ENCODE measurements at regions not wholly inside any gene's neighbourhood (a gene's known extent, or its start where the extent isn't known, plus 50 kb on each side); places are given as distances from the start of the nearest gene placed in this dataset.
A peak's percentile ranks its signal among the peaks of the same experiment; 100 is the strongest.
"Not testable (repeated sequence)": the region's sequence is repeated elsewhere in the genome, so short reads cannot be mapped to it uniquely, and the experiment has no call there.

- FAIRE-seq: not testable (repeated sequence)
These were observed 358.9 kb downstream of the ADAMTS20 start for GRCh38 chr12:43193096-43193495.

GRCh38 chr12:43192442-43192841, 359.6 kb downstream of the ADAMTS20 start:
- not testable (repeated sequence) for FAIRE-seq; DNase-seq (ENCODE audit: insufficient read length, low spot score)

More at GRCh38 chr12:43193096-43193495, 358.9 kb downstream of the ADAMTS20 start:
- DNase-seq (ENCODE audit: insufficient read length, low spot score): not testable (repeated sequence)

DNA sequence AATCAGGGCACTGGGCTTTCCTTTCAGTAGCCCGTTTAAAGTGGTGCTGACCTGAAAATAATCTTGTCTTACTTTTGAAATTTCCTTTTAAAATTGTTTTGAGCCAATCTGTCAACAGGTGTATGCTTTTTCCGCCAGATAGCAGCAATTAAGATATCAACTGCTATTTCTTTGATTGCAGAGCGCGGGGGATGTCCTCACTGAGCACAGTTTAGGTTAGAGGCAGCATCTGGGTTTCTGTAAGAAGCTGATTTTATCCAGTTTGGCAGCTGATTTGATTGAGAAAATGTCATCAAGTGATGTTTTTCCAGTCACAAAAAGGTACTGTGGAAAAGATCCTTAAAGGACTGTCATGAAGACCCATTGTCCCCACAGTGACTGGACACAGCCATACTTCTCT, 371.8 kb downstream of the ADAMTS20 start:
- no peak for FAIRE-seq
- no peak for DNase-seq (ENCODE audit: insufficient read length, low spot score)

DNA sequence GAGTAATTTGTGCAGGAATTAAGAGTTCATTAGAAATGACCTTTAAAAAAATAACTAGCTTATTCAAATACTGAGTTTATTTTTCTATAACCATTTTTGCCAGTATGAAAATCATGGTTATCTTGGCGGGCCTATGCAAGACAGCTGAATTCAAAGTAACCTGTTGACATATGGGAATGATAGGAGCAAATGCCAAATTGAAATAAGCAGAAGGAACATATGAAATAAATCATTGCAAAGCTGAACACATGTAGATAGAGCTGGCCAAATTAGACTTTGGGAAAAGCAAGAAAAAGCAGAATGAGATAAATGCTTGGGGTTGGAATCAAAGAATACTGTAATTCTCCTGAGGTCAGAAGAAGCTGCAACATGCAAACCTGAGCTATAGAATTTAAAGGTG, 372.5 kb downstream of the ADAMTS20 start:
- no peak for FAIRE-seq

GRCh38 chr12:43177276-43177675, 374.7 kb downstream of the ADAMTS20 start:
- DNase-seq (ENCODE audit: insufficient read length, low spot score): no peak
- no peak for FAIRE-seq

More for the DNA sequence above, 372.5 kb downstream of the ADAMTS20 start:
- no peak for DNase-seq (ENCODE audit: insufficient read length, low spot score)

DNA sequence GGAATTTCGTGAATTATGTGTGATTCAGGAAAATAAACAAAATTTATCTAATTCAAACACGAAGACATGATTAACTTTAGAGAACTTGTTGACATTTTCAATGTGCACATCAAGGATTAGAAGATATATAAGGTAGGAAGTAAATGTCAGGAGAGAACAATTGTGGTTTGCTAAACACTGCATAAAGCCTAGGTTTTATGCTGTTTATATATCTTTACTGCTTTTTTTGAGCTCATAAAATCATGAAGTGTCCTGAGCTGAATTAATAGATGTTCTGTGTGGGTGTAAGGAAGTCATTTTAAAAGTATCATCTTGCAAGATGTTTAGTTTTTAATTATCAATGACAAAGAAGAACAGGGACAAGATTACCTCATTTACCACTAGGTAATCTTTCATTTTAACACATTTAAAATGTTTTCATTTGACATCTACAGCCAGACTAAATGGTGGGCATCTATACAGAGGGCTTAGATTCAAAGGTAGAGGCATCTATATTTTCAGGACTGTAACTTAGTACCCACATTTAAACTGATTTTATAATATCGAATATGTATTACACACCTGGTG, 382.8 kb downstream of the ADAMTS20 start:
- no peak for FAIRE-seq
- no peak for DNase-seq (ENCODE audit: insufficient read length, low spot score)

GRCh38 chr12:43167691-43168090, 384.3 kb downstream of the ADAMTS20 start:
- DNase-seq (ENCODE audit: insufficient read length, low spot score) (no peak), FAIRE-seq (no peak)

GRCh38 chr12:43165351-43165750, 386.7 kb downstream of the ADAMTS20 start:
- DNase-seq (ENCODE audit: insufficient read length, low spot score): no peak
- no peak for FAIRE-seq

GRCh38 chr12:43162138-43162537, 389.9 kb downstream of the ADAMTS20 start:
- DNase-seq (ENCODE audit: insufficient read length, low spot score): no peak
- FAIRE-seq: no peak

DNA sequence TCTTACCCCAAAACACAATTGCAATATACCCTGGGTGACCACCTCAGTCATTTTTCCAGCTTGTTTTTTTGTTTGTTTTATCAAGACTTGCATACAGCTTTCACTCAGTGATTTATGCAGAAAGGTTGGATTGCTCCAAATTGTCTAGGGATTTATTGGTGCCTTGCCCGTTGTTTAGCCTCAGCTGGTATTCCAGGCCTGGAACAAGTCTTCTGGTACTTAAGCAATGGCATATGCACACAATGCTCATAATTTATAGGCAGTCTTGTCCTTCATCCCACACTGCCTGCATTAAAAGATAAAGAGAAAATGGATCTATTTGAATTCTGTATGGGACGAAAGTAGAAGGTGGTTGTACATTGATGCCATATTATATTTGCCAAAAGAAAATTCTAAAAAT, 392.5 kb downstream of the ADAMTS20 start:
- no peak for DNase-seq (ENCODE audit: insufficient read length, low spot score)
- FAIRE-seq: no peak

DNA sequence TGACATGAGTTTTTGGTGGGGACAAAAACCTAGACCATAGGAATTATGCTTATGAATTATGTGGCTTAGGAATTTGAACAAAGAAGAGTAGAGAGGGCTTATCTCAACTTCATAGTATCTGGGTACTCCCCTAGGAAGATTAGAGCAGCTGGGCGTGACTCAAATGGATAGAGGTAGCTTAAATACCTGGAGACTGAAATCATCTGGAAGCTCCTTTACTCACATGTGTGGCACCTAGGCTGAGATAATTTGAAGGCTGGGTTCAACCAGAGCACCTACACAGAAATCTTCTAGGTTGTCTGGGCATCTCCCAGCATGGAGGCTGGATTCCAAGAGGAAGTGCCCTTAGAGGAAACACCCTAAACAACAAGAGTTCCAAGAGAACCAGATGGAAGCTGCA, 393.9 kb downstream of the ADAMTS20 start:
- no peak for FAIRE-seq

GRCh38 chr12:43155376-43155775, 396.6 kb downstream of the ADAMTS20 start:
- FAIRE-seq (no peak), DNase-seq (ENCODE audit: insufficient read length, low spot score) (no peak)

More for the DNA sequence above, 393.9 kb downstream of the ADAMTS20 start:
- DNase-seq (ENCODE audit: insufficient read length, low spot score): no peak

- FAIRE-seq (no peak), DNase-seq (ENCODE audit: insufficient read length, low spot score) (no peak)
These were observed 397.4 kb downstream of the ADAMTS20 start for GRCh38 chr12:43154498-43155045.

DNA sequence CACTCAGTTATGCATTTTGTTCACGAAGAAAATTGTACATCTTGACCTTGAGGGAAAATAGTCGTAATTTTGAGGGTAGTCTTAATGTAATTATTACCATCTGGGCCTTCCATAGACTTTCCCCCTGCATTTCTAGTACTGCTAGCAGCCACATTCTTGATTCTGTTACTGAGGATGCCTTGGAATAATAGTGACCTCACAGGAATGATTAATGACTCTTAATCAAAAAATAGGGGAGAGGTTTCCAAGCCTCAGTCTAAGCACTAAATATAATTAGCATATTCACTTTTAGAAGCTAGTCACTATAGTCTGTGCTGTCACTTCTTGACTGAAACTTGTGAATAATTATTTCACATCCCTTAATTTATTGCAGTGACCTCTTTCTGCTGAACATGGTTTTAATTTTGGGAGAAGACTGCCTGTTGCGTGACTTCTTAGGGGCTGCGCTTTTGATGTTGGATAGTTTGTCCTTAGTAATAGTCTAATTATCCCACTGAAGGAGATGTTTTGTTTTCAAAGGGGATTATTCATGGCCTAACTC, 400.5 kb downstream of the ADAMTS20 start:
- FAIRE-seq (no peak), DNase-seq (ENCODE audit: insufficient read length, low spot score) (no peak)

- DNase-seq (ENCODE audit: insufficient read length, low spot score) (no peak), FAIRE-seq (no peak)
These were observed 403.3 kb downstream of the ADAMTS20 start for GRCh38 chr12:43148691-43149090.

- DNase-seq (ENCODE audit: insufficient read length, low spot score) (no peak), FAIRE-seq (no peak)
These were observed 404.1 kb downstream of the ADAMTS20 start for GRCh38 chr12:43147878-43148277.

DNA sequence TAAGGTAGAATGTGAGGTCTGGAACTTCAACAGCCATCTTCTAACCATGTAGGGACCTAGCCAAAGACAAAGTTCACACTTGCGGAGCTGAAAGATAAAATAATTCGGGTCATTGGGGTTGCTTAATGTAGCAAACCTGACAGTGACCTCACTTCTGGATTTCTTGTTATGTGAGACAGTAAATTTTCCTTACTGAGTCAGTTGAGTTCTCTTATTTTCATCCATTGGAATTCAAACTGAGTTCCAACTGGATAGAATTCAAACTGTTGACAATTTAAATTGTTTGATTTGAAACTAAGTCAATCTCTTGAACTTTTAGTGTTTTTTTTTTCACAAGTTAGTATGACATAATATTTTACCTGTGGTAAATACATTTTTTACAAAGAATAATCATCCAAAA, 406.5 kb downstream of the ADAMTS20 start:
- FAIRE-seq: no peak

GRCh38 chr12:43143278-43143677, 408.7 kb downstream of the ADAMTS20 start:
- DNase-seq (ENCODE audit: insufficient read length, low spot score) (no peak), FAIRE-seq (no peak)

More for the DNA sequence above, 406.5 kb downstream of the ADAMTS20 start:
- no peak for DNase-seq (ENCODE audit: insufficient read length, low spot score)

GRCh38 chr12:43132291-43132690, 419.7 kb downstream of the ADAMTS20 start:
- FAIRE-seq: no peak
- DNase-seq (ENCODE audit: insufficient read length, low spot score): no peak

GRCh38 chr12:43131301-43131700, 420.7 kb downstream of the ADAMTS20 start:
- peak; percentile 9 for DNase-seq (ENCODE audit: insufficient read length, low spot score)
- no peak for FAIRE-seq

DNA sequence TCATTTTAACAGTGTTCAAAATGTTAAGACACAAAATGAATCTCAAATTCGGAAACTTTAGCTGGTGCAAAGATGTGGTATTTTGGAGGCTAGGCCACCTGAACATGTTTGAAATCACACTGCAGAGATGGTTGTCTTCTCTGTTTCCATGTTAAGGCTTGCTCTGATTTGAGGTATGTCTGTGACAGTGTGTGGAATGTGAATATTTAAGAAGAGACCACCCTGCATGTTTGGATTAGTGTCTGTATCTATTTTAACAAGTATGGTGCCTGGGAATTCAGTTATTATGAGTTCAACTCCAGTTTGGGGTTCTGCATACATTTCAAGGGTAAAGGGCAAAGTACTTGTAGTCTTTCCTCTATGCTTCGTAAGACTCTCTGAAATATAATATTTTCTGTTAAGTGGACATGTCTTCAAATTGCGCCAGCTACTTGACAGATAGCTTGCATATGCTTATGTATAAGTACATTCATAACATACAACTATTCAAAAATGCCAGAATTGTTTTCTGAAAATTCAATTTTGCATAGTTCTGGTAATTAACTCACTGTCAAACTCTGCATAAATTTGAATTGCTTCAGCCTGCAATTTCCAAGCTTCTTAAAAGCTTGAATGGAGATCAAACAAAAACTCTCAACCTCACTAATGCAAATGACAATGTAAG, 424.0 kb downstream of the ADAMTS20 start:
- DNase-seq (ENCODE audit: insufficient read length, low spot score) (no peak), FAIRE-seq (no peak)

Data from HTR-8/SVneo (cell line).